LNCaP clone FGC (cell line): ENCODE measurements at regions not wholly inside any gene's neighbourhood (a gene's known extent, or its start where the extent isn't known, plus 50 kb on each side); places are given as distances from the start of the nearest gene placed in this dataset.

ENCODE experiments used
- DNase-seq: peaks from one replicate; pipeline ENCODE4 v3.0.0-alpha.2; 2011; ENCODE audit warnings: low read depth
- H3K4me3 ChIP-seq: 2 replicates; pipeline ENCODE4 v1.5.1; 2011; ENCODE audit warnings: mild to moderate bottlenecking, low read depth, low read length, control low read depth
- CTCF ChIP-seq: IDR thresholded peaks from 2 replicates; pipeline ENCODE4 v1.5.1; 2012; ENCODE audit warnings: mild to moderate bottlenecking; ENCODE audit not compliant: control insufficient read depth, insufficient read depth; ENCODE audit errors: extremely low read depth

GRCh38 chr12:130076126-130076525 lies 86.1 kb upstream of the FZD10 start:
- no peak for TF ChIP-seq CTCF
- H3K4me3 ChIP-seq, result no peak overlapping the region
- no peak for DNase-seq

GRCh38 chr12:130076752-130077151 lies 85.5 kb upstream of the FZD10 start:
- H3K4me3 ChIP-seq, result no peak overlapping the region
- TF ChIP-seq CTCF, result no peak
- DNase-seq, result no peak

- TF ChIP-seq CTCF, result no peak
- no peak overlapping the region for H3K4me3 ChIP-seq
- no peak for DNase-seq
Observed at GRCh38 chr12:130078852-130079251, 83.4 kb upstream of the FZD10 start.

DNA sequence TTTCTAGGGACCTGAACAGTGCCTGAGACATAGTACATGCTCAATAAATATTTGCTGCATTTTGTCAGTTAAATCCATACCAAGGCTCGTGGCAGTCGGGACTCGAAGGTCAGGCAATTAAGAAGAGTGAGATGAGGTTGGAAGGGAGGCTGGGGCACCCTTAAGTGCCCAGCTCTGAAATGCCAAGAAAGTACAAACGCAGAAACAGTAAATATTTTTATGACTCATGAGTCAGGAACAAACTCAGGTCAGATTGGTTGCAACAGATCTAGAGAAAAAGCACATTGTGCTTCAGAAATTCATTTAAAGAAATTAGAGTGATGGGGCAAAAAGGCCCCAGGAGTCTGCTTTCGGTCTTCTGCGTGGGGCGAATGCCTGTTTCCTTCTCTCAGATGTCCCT lies 83.0 kb upstream of the FZD10 start:
- DNase-seq, result no peak
- TF ChIP-seq CTCF, result no peak
- no peak overlapping the region for H3K4me3 ChIP-seq

- H3K4me3 ChIP-seq, result no peak overlapping the region
- DNase-seq, result no peak
- TF ChIP-seq CTCF, result no peak
Observed at GRCh38 chr12:130080205-130080604, 82.1 kb upstream of the FZD10 start.

- H3K4me3 ChIP-seq, result no peak overlapping the region
- DNase-seq, result no peak
- no peak for TF ChIP-seq CTCF
Observed at GRCh38 chr12:130081117-130081805, 81.0 kb upstream of the FZD10 start.

GRCh38 chr12:130083002-130083401 lies 79.3 kb upstream of the FZD10 start:
- no peak for DNase-seq
- no peak for TF ChIP-seq CTCF
- no peak overlapping the region for H3K4me3 ChIP-seq
